H9 (cell line): ENCODE measurements at regions not wholly inside any gene's neighbourhood (a gene's known extent, or its start where the extent isn't known, plus 50 kb on each side); places are given as distances from the start of the nearest gene placed in this dataset.

ENCODE experiments used
- DNase-seq: peaks from one replicate; pipeline ENCODE4 v3.0.0-alpha.2; 2017
- H2AFZ ChIP-seq: one replicate; pipeline ENCODE4 v1.6.1; 2013; ENCODE audit warnings: mild to moderate bottlenecking, low read length, control low read depth, moderate library complexity
- H2AK5ac ChIP-seq: 2 replicates; pipeline ENCODE4 v1.6.1; 2013; ENCODE audit warnings: low read length, control low read depth, mixed read lengths; ENCODE audit not compliant: insufficient read length
- H2BK120ac ChIP-seq: one replicate; pipeline ENCODE4 v1.6.1; 2013; ENCODE audit warnings: low read depth, mild to moderate bottlenecking, low read length, control low read depth, inconsistent platforms; ENCODE audit not compliant: poor library complexity, severe bottlenecking
- H2BK12ac ChIP-seq: 2 replicates; pipeline ENCODE4 v1.6.1; 2013; ENCODE audit warnings: low read length, control low read depth, mixed read lengths, low read depth; ENCODE audit not compliant: insufficient read length
- H2BK15ac ChIP-seq: 2 replicates; pipeline ENCODE4 v1.6.1; 2013; ENCODE audit warnings: low read depth, low read length, control low read depth
- H2BK20ac ChIP-seq: one replicate; pipeline ENCODE4 v1.6.1; 2013; ENCODE audit warnings: low read depth, mild to moderate bottlenecking, low read length, control low read depth, inconsistent platforms; ENCODE audit not compliant: poor library complexity, severe bottlenecking
- H2BK5ac ChIP-seq: 2 replicates; pipeline ENCODE4 v1.6.1; 2013; ENCODE audit warnings: low read length, control low read depth, mixed read lengths; ENCODE audit not compliant: insufficient read length
- H3K14ac ChIP-seq: 2 replicates; pipeline ENCODE4 v1.6.1; 2013; ENCODE audit warnings: low read length, control low read depth; ENCODE audit not compliant: insufficient read depth
- H3K18ac ChIP-seq: 2 replicates; pipeline ENCODE4 v1.6.1; 2013; ENCODE audit warnings: low read depth, mild to moderate bottlenecking, mixed read lengths, low read length, control low read depth; ENCODE audit not compliant: insufficient read length
- H3K23ac ChIP-seq: 2 replicates; pipeline ENCODE4 v1.6.1; 2013; ENCODE audit warnings: low read length, control low read depth, mixed read lengths, low read depth; ENCODE audit not compliant: insufficient read length
- H3K23me2 ChIP-seq: 2 replicates; pipeline ENCODE4 v1.6.1; 2013; ENCODE audit warnings: low read depth, mild to moderate bottlenecking, mixed read lengths, low read length, control low read depth; ENCODE audit not compliant: insufficient read length, poor library complexity, severe bottlenecking
- H3K27ac ChIP-seq: 2 replicates; pipeline ENCODE4 v1.5.1; 2013; ENCODE audit warnings: low read length, control low read depth, mixed read lengths, low read depth; ENCODE audit not compliant: insufficient read length
- H3K27me3 ChIP-seq: 2 replicates; pipeline ENCODE4 v1.6.1; 2013; ENCODE audit warnings: low read length, control low read depth, inconsistent platforms; ENCODE audit not compliant: insufficient read depth
- H3K4ac ChIP-seq: 2 replicates; pipeline ENCODE4 v1.6.1; 2013; ENCODE audit warnings: low read depth, mild to moderate bottlenecking, control low read depth, inconsistent platforms, low read length, moderate library complexity
- H3K4me1 ChIP-seq: 2 replicates; pipeline ENCODE4 v1.6.1; 2013; ENCODE audit warnings: low read length, control low read depth, inconsistent platforms; ENCODE audit not compliant: insufficient read depth
- H3K4me2 ChIP-seq: 2 replicates; pipeline ENCODE4 v1.6.1; 2013; ENCODE audit warnings: low read length, control low read depth, mixed read lengths; ENCODE audit not compliant: insufficient read length, insufficient read depth
- H3K56ac ChIP-seq: 2 replicates; pipeline ENCODE4 v1.6.1; 2013; ENCODE audit warnings: low read depth, mild to moderate bottlenecking, mixed read lengths, low read length, control low read depth; ENCODE audit not compliant: insufficient read length
- H3K79me1 ChIP-seq: 2 replicates; pipeline ENCODE4 v1.6.1; 2013; ENCODE audit warnings: low read depth, mild to moderate bottlenecking, moderate library complexity, low read length, control low read depth, inconsistent platforms; ENCODE audit not compliant: insufficient read depth, poor library complexity, severe bottlenecking
- H3K79me2 ChIP-seq: 2 replicates; pipeline ENCODE4 v1.6.1; 2013; ENCODE audit warnings: low read length, control low read depth, inconsistent platforms; ENCODE audit not compliant: insufficient read depth
- H3K9ac ChIP-seq: 2 replicates; pipeline ENCODE4 v1.6.1; 2013; ENCODE audit warnings: low read length, control low read depth, mixed read lengths; ENCODE audit not compliant: insufficient read length; ENCODE audit errors: extremely low read depth
- H3K9me3 ChIP-seq: one replicate; pipeline ENCODE4 v1.6.1; 2013; ENCODE audit warnings: low read depth, low read length, inconsistent platforms; ENCODE audit not compliant: control insufficient read depth
- H3T11ph ChIP-seq: one replicate; pipeline ENCODE4 v1.6.1; 2013; ENCODE audit warnings: mild to moderate bottlenecking, low read length, control low read depth, inconsistent platforms
- H4K20me1 ChIP-seq: one replicate; pipeline ENCODE4 v1.6.1; 2013; ENCODE audit not compliant: control insufficient read depth, insufficient read length, insufficient read depth
- H4K5ac ChIP-seq: 2 replicates; pipeline ENCODE4 v1.6.1; 2013; ENCODE audit warnings: low read depth, mild to moderate bottlenecking, mixed read lengths, low read length, control low read depth; ENCODE audit not compliant: insufficient read length
- H4K8ac ChIP-seq: replicated peaks from 2 replicates; pipeline ENCODE4 v1.6.1; 2013; ENCODE audit warnings: low read length, control low read depth, mixed read lengths, low read depth; ENCODE audit not compliant: insufficient read length
- H4K91ac ChIP-seq: 2 replicates; pipeline ENCODE4 v1.6.1; 2013; ENCODE audit warnings: low read depth, mild to moderate bottlenecking, moderate library complexity, mixed read lengths, low read length, control low read depth; ENCODE audit not compliant: insufficient read length
- H3K27ac Mint-ChIP-seq, 3 experiments: 2 replicates in 2 of 3; 3 replicates in 1 of 3; pipeline ENCODE4 v1.8.0; 2020 to 2021; ENCODE audit warnings: mixed read lengths in 3 of 3, mild to moderate bottlenecking in 1 of 3, moderate library complexity in 1 of 3
- H3K27me3 Mint-ChIP-seq: 2 replicates; pipeline ENCODE4 v1.8.0; 2021; ENCODE audit warnings: low read depth, mild to moderate bottlenecking, moderate library complexity, mixed read lengths
- H3K36me3 Mint-ChIP-seq, 3 experiments: 2 replicates in 2 of 3; 3 replicates in 1 of 3; pipeline ENCODE4 v1.8.0; 2020 to 2021; ENCODE audit warnings: low read depth in 3 of 3, mixed read lengths in 3 of 3; ENCODE audit not compliant: insufficient read depth in 1 of 3
- H3K4me1 Mint-ChIP-seq, 2 experiments: 2 replicates each; pipeline ENCODE4 v1.8.0; 2020; ENCODE audit warnings: mixed read lengths in 2 of 2
- H3K4me3 Mint-ChIP-seq, 2 experiments: 2 replicates in 1 of 2; 3 replicates in 1 of 2; pipeline ENCODE4 v1.8.0; 2020 to 2021; ENCODE audit warnings: mild to moderate bottlenecking in 2 of 2, mixed read lengths in 2 of 2, moderate library complexity in 1 of 2
- H3K9me3 Mint-ChIP-seq, 2 experiments: 2 replicates in 1 of 2; 3 replicates in 1 of 2; pipeline ENCODE4 v1.8.0; 2020; ENCODE audit warnings: mild to moderate bottlenecking in 2 of 2, mixed read lengths in 2 of 2, moderate library complexity in 1 of 2
- WGBS: extraction: QIAGEN DNeasy Blood & Tissue Kit; methylation state at CpG from one replicate; pipeline ENCODE4 v1.1.7; 2013; ENCODE audit warnings: missing lambda C conversion rate, low lambda C conversion rate, mixed read lengths; ENCODE audit not compliant: insufficient read length; ENCODE audit errors: extremely low coverage; 5-methylcytosine and 5-hydroxymethylcytosine counted together
- TF ChIP-seq, protein P1 (sequence below): fragments of 200-600 bp; sonication (generic); conservative IDR thresholded peaks from 3 replicates; pipeline ENCODE4 v1.8.0; 2021; ENCODE audit warnings: antibody characterized with exemption, mild to moderate bottlenecking

DNA sequence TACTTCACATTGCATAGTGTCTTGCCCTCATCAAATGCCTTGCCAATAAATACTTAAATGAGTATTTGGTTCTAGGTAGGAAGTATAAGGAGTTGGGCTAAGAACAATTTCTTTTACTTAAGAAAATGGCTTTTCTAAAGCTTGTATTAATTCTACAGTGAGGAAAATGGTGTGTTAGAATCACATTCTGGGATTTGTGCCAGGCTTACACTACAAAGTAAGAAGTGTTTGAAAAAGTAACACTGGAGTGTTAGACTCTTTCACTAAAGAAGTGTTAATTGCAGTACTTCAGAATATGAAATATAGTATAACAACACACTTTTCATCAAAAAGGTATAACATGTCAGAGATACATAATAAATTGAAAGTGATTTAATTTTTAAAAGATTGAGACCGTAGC is 328.7 kb downstream of the C3orf38 start:
- Histone ChIP-seq H3K4me1 (no peaks in the 10 kb centered on the region), H2BK12ac (no peak overlapping the region), H2BK120ac (no peak overlapping the region), H3K56ac (no peak overlapping the region), H2AK5ac (no peak overlapping the region), H4K91ac (no peak overlapping the region), H2BK20ac (no peak overlapping the region), H4K20me1 (no peaks in the 10 kb centered on the region), H2BK5ac (no peak overlapping the region), H3K9ac (no peak overlapping the region), H3K23ac (no peak overlapping the region), H3T11ph (no peak overlapping the region), H3K9me3 (no peaks in the 10 kb centered on the region), H3K14ac (no peak overlapping the region), H3K27ac (no peak overlapping the region), H3K27me3 (no peaks in the 10 kb centered on the region), H2BK15ac (no peak overlapping the region), H3K23me2 (no peaks in the 10 kb centered on the region), H3K79me2 (no peaks in the 10 kb centered on the region), H2AFZ (no peak overlapping the region), H3K18ac (no peak overlapping the region), H3K4ac (no peak overlapping the region), H4K5ac (no peak overlapping the region), H4K8ac (no peak overlapping the region), H3K4me2 (no peak overlapping the region), H3K79me1 (no peaks in the 10 kb centered on the region)
- no peak overlapping the region for H3K27ac Mint-ChIP-seq
- no peaks in the 10 kb centered on the region for H3K4me1 Mint-ChIP-seq
- no CpG with 5 or more reads among the region's 1 CpG for WGBS
- H3K4me3 Mint-ChIP-seq = no peak overlapping the region
- no peak for DNase-seq
- peaks cover 0 to 4% of the 10 kb centered on the region in 2 experiments; a peak in 3 of 5 replicates for H3K9me3 Mint-ChIP-seq
- no peaks in the 10 kb centered on the region for H3K27me3 Mint-ChIP-seq
- TF ChIP-seq, protein P1, sequence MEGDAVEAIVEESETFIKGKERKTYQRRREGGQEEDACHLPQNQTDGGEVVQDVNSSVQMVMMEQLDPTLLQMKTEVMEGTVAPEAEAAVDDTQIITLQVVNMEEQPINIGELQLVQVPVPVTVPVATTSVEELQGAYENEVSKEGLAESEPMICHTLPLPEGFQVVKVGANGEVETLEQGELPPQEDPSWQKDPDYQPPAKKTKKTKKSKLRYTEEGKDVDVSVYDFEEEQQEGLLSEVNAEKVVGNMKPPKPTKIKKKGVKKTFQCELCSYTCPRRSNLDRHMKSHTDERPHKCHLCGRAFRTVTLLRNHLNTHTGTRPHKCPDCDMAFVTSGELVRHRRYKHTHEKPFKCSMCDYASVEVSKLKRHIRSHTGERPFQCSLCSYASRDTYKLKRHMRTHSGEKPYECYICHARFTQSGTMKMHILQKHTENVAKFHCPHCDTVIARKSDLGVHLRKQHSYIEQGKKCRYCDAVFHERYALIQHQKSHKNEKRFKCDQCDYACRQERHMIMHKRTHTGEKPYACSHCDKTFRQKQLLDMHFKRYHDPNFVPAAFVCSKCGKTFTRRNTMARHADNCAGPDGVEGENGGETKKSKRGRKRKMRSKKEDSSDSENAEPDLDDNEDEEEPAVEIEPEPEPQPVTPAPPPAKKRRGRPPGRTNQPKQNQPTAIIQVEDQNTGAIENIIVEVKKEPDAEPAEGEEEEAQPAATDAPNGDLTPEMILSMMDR = no peak
- H3K36me3 Mint-ChIP-seq = peaks cover 0 to 4% (median 4%) of the 10 kb centered on the region in 3 experiments; a peak in 3 of 7 replicates
